ENCODE measurements at regions not wholly inside any gene's neighbourhood (a gene's known extent, or its start where the extent isn't known, plus 50 kb on each side); places are given as distances from the start of the nearest gene placed in this dataset.

GRCh38 chr14:98296895-98297294 lies 975.1 kb downstream of the BCL11B start:
- DNase-seq (ENCODE audit: low read depth) = no peak
- H3K4me3 ChIP-seq (ENCODE audit: low read depth, low read length) = no peak overlapping the region
- TF ChIP-seq CTCF (conservative IDR thresholded peaks at IDR 0.05; ENCODE audit: low read depth, low read length) = no peak

- no peak overlapping the region for H3K4me3 ChIP-seq (ENCODE audit: low read depth, low read length)
- no peak for DNase-seq (ENCODE audit: low read depth)
- no peak for TF ChIP-seq CTCF (conservative IDR thresholded peaks at IDR 0.05; ENCODE audit: low read depth, low read length)
These were observed 974.4 kb downstream of the BCL11B start for GRCh38 chr14:98297567-98297966.

- no peak for DNase-seq (ENCODE audit: low read depth)
- TF ChIP-seq CTCF (conservative IDR thresholded peaks at IDR 0.05; ENCODE audit: low read depth, low read length) = no peak
- no peak overlapping the region for H3K4me3 ChIP-seq (ENCODE audit: low read depth, low read length)
These were observed 973.3 kb downstream of the BCL11B start for GRCh38 chr14:98298481-98299244.

- no peak for DNase-seq (ENCODE audit: low read depth)
- no peak for TF ChIP-seq CTCF (conservative IDR thresholded peaks at IDR 0.05; ENCODE audit: low read depth, low read length)
- no peak overlapping the region for H3K4me3 ChIP-seq (ENCODE audit: low read depth, low read length)
These were observed 970.3 kb downstream of the BCL11B start for GRCh38 chr14:98301681-98302080.

GRCh38 chr14:98304574-98304973 lies 967.4 kb downstream of the BCL11B start:
- no peak overlapping the region for H3K4me3 ChIP-seq (ENCODE audit: low read depth, low read length)
- no peak for DNase-seq (ENCODE audit: low read depth)
- no peak for TF ChIP-seq CTCF (conservative IDR thresholded peaks at IDR 0.05; ENCODE audit: low read depth, low read length)

GRCh38 chr14:98309591-98309990 lies 962.4 kb downstream of the BCL11B start:
- TF ChIP-seq CTCF (conservative IDR thresholded peaks at IDR 0.05; ENCODE audit: low read depth, low read length) = no peak
- DNase-seq (ENCODE audit: low read depth) = no peak
- H3K4me3 ChIP-seq (ENCODE audit: low read depth, low read length) = no peak overlapping the region

GRCh38 chr14:98312006-98312405 lies 960.0 kb downstream of the BCL11B start:
- no peak for TF ChIP-seq CTCF (conservative IDR thresholded peaks at IDR 0.05; ENCODE audit: low read depth, low read length)
- H3K4me3 ChIP-seq (ENCODE audit: low read depth, low read length) = no peak overlapping the region
- DNase-seq (ENCODE audit: low read depth) = no peak

All from choroid plexus epithelial cell (primary cell).